OCI-LY3 (cell line): ENCODE measurements at regions not wholly inside any gene's neighbourhood (a gene's known extent, or its start where the extent isn't known, plus 50 kb on each side); places are given as distances from the start of the nearest gene placed in this dataset.

ENCODE experiments used
- H2AFZ ChIP-seq: fragments of 200-600, 300-600 bp; shearing (Covaris generic); 2 replicates; pipeline ENCODE4 v1.6.0; 2014; ENCODE audit warnings: antibody characterized with exemption, low read depth, low read length
- H3K27ac ChIP-seq: fragments of 200-600, 300-600 bp; sonication (generic); 2 replicates; pipeline ENCODE4 v1.5.1; 2014; ENCODE audit warnings: mild to moderate bottlenecking, low read length, moderate library complexity, mixed read lengths
- H3K27me3 ChIP-seq: fragments of 200-600, 300-600 bp; sonication (generic); 2 replicates; pipeline ENCODE4 v1.6.1; 2014; ENCODE audit warnings: low read depth, low read length, mixed read lengths
- H3K36me3 ChIP-seq: fragments of 200-600, 300-600 bp; sonication (generic); replicated peaks from 2 replicates; pipeline ENCODE3; 2014; ENCODE audit warnings: low read depth, low read length, mixed read lengths
- H3K4me1 ChIP-seq: fragments of 300-600, 200-600 bp; sonication (generic); 2 replicates; pipeline ENCODE4 v1.6.1; 2014; ENCODE audit warnings: low read length, mixed read lengths
- H3K4me2 ChIP-seq: fragments of 200-600, 300-600 bp; sonication (generic); 2 replicates; pipeline ENCODE4 v1.6.1; 2014; ENCODE audit warnings: low read length, mixed read lengths
- H3K4me3 ChIP-seq: fragments of 300-600, 200-600 bp; sonication (generic); 2 replicates; pipeline ENCODE4 v1.5.1; 2014; ENCODE audit warnings: antibody characterized with exemption, mild to moderate bottlenecking, low read length, moderate library complexity
- H3K79me2 ChIP-seq: fragments of 300-600, 200-600 bp; shearing (Covaris generic); 2 replicates; pipeline ENCODE4 v1.6.1; 2014; ENCODE audit warnings: mild to moderate bottlenecking, low read length, mixed read lengths
- H3K9ac ChIP-seq: fragments of 300-600, 200-600 bp; shearing (Covaris generic); 2 replicates; pipeline ENCODE4 v1.6.0; 2014; ENCODE audit warnings: mild to moderate bottlenecking, low read length, moderate library complexity
- H3K9me3 ChIP-seq: fragments of 200-600, 300-600 bp; shearing (Covaris generic); 2 replicates; pipeline ENCODE4 v1.6.1; 2014; ENCODE audit warnings: low read length, mixed read lengths; ENCODE audit not compliant: insufficient read depth
- H4K20me1 ChIP-seq: fragments of 200-600, 300-600 bp; sonication (generic); 2 replicates; pipeline ENCODE4 v1.6.1; 2016; ENCODE audit warnings: low read length, mixed read lengths; ENCODE audit not compliant: insufficient read depth
- CTCF ChIP-seq: fragments of 200-600, 300-600 bp; sonication (generic); IDR thresholded peaks from 2 replicates; pipeline ENCODE4 v1.5.1; 2014; ENCODE audit warnings: antibody characterized with exemption, low read length, low read depth
- EZH2phosphoT487 ChIP-seq: fragments of 200-600 bp; shearing (Covaris generic); IDR thresholded peaks from 2 replicates; pipeline ENCODE4 v1.6.1; 2018; ENCODE audit warnings: antibody characterized with exemption, mixed run types, low read depth

GRCh38 chr1:172931340-172931739 is 119.4 kb downstream of the TNFSF18 start:
- Histone ChIP-seq H3K79me2 (no peaks in the 10 kb centered on the region), H3K4me3 (no peak overlapping the region), H3K4me1 (peaks cover 17% of the 10 kb centered on the region), H3K4me2 (peak overlapping the region; percentile 26), H3K9me3 (no peaks in the 10 kb centered on the region), H2AFZ (no peak overlapping the region), H3K27me3 (no peaks in the 10 kb centered on the region), H3K9ac (no peak overlapping the region), H3K36me3 (no peaks in the 10 kb centered on the region), H4K20me1 (no peaks in the 10 kb centered on the region), H3K27ac (no peak overlapping the region)
- TF ChIP-seq CTCF (no peak), EZH2phosphoT487 (no peak)

DNA sequence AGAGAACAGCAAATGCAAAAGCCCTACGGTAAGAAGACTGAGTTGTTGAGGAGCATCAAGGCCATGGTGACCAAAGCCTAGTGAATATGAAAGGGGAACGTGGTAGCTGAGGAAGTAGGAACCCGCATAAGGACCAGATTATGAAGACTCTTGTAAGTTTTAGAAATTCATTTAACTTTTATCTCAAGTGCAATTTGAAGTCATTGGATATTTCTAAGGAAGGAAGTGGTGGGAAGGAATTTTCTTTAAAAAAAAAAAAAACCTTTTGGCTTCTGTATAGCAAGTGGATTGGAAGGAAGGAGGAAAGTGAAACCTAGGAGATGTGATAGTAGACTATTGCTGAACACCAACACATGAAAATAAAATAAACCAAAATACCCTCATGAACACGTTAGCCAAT is 119.0 kb downstream of the TNFSF18 start:
- Histone ChIP-seq H2AFZ (no peak overlapping the region), H3K4me3 (no peak overlapping the region), H3K79me2 (no peaks in the 10 kb centered on the region), H3K27ac (no peak overlapping the region), H4K20me1 (no peaks in the 10 kb centered on the region), H3K27me3 (no peaks in the 10 kb centered on the region), H3K9ac (no peak overlapping the region), H3K9me3 (no peaks in the 10 kb centered on the region), H3K4me1 (peaks cover 17% of the 10 kb centered on the region), H3K4me2 (peak overlapping the region; percentile 26), H3K36me3 (no peaks in the 10 kb centered on the region)
- TF ChIP-seq EZH2phosphoT487 (no peak), CTCF (no peak)

DNA sequence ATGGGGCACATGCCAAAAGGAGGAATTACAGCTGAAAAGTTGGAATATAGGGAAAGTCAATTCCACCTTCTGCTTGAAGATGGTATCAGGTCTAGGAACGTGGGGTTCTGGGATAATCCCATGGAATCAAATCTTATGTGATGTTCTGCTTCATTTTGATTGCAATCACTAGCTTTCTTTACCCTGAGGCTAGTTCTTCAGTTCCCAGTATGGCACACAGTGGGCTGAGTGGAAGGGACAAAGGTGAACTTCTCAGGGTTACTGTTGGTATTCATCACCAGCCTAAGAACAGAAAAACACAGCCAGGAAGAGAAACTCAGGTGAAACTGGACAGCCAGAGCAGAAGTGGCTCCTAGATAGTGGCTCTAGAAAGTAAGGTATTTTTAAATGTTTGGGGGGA is 117.8 kb downstream of the TNFSF18 start:
- Histone ChIP-seq H3K4me1 (peaks cover 17% of the 10 kb centered on the region), H3K9me3 (no peaks in the 10 kb centered on the region), H3K79me2 (no peaks in the 10 kb centered on the region), H3K4me3 (no peak overlapping the region), H3K27ac (no peak overlapping the region), H4K20me1 (no peaks in the 10 kb centered on the region), H3K9ac (no peak overlapping the region), H3K4me2 (no peak overlapping the region), H3K27me3 (no peaks in the 10 kb centered on the region), H2AFZ (no peak overlapping the region), H3K36me3 (no peaks in the 10 kb centered on the region)
- TF ChIP-seq CTCF (no peak), EZH2phosphoT487 (no peak)

DNA sequence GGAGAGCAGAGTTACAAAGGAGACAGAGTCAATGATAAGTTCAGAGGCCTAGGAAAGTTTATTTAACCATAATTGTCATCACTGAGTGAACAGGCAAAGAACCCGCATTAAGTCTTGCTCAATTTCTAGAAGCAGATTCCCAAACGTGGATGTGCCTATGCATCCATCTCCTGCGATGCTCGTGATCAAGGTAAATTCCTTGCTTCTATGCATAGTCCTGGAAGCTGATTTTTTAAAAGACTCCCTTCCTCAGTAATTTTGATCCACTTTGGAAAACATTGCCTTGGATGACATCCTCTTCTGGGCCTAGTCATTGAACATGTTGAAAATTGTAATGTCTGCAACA is 116.4 kb downstream of the TNFSF18 start:
- Histone ChIP-seq H3K4me3 (no peak overlapping the region), H3K9ac (no peak overlapping the region), H3K79me2 (no peaks in the 10 kb centered on the region), H2AFZ (no peak overlapping the region), H3K4me1 (peaks cover 21% of the 10 kb centered on the region), H3K27me3 (no peaks in the 10 kb centered on the region), H3K27ac (no peak overlapping the region), H3K36me3 (no peaks in the 10 kb centered on the region), H3K4me2 (no peak overlapping the region), H4K20me1 (no peaks in the 10 kb centered on the region), H3K9me3 (no peaks in the 10 kb centered on the region)
- no peak for TF ChIP-seq EZH2phosphoT487
- TF ChIP-seq CTCF, result no peak
